GM12801 (cell line): ENCODE measurements at regions not wholly inside any gene's neighbourhood (a gene's known extent, or its start where the extent isn't known, plus 50 kb on each side); places are given as distances from the start of the nearest gene placed in this dataset.

Source experiments
- TF ChIP-seq, protein P1 (sequence below): IDR thresholded peaks from one replicate; pipeline ENCODE4 v1.5.1; 2011; ENCODE audit warnings: control low read depth; ENCODE audit not compliant: insufficient read length; ENCODE audit errors: extremely low read depth

DNA sequence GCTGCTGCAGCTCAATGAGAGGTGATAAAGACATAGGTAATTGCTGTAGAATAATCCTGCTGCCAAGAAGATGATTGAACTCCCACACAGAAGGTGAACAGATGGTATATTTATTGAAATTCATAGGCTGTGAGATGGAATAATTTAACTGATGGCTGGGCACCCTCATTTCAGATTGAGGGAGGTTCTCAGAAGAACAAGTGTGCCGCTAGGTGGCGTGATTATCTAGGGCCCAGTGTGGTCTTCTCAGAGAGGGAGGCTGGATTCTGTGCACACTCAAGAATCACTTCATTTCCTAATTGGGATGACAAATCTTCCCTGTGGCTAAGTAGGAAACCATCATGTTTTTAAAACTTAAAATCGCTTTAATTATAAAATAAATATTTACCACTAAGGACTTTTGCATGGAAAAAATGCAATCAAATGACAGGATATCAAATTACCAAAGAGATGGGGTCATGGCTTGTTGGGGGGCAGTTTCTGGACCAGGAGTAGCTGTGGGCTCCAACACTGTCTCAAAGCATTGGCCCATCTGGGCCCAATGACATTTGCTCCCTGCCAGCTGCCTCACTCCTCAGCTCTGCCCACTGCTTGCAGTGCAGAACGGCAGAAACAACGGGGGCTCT, 132.3 kb downstream of the SNAPC1 start:
- TF ChIP-seq, protein P1, sequence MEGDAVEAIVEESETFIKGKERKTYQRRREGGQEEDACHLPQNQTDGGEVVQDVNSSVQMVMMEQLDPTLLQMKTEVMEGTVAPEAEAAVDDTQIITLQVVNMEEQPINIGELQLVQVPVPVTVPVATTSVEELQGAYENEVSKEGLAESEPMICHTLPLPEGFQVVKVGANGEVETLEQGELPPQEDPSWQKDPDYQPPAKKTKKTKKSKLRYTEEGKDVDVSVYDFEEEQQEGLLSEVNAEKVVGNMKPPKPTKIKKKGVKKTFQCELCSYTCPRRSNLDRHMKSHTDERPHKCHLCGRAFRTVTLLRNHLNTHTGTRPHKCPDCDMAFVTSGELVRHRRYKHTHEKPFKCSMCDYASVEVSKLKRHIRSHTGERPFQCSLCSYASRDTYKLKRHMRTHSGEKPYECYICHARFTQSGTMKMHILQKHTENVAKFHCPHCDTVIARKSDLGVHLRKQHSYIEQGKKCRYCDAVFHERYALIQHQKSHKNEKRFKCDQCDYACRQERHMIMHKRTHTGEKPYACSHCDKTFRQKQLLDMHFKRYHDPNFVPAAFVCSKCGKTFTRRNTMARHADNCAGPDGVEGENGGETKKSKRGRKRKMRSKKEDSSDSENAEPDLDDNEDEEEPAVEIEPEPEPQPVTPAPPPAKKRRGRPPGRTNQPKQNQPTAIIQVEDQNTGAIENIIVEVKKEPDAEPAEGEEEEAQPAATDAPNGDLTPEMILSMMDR, result no peak

- TF ChIP-seq, protein P1, result no peak
Measured at GRCh38 chr14:61897300-61897699, 135.1 kb downstream of the SNAPC1 start.

DNA sequence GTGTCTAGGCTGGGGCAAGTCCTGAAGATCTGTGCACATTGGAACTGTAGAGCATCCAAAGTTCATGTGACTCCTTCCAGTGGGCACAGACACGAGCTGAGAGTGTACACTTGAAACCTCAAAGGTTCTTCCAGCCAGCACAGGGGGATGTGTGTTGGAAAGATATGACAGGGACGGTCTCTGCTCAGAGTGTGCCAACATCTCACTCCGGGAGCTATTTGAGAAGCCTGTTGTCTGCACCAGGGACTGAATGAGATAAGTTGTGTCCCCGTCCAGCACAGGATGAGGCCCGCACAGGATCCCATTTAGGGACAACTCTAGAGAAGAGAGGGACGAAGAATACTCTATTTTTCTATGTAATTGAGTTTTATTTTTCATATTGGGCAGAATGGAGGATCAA, 136.3 kb downstream of the SNAPC1 start:
- TF ChIP-seq, protein P1, result no peak

- TF ChIP-seq, protein P1, result no peak
Measured at GRCh38 chr14:61899497-61899896, 137.3 kb downstream of the SNAPC1 start.

GRCh38 chr14:61904946-61905345, 142.7 kb downstream of the SNAPC1 start:
- TF ChIP-seq, protein P1, result no peak

- TF ChIP-seq, protein P1, result no peak
Measured at GRCh38 chr14:61911574-61911973, 149.4 kb downstream of the SNAPC1 start.

DNA sequence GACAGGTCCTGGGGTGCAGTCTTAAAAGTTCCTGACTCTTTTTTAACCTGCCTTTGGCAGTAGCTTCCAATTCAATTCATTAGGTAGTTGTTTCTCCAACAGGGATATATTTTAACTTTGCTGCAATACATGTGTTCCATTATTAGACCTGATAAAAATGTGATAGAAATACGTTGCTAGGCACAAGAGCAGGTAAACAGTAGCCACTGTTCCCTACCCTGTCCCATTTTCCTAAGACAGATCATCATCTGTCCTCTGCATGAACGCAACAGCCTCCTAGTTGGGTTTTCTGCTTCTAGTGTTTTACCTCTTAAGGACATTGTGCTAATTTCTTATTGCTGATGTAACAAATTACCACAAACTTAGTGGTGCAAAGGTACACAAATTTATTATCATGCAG, 156.8 kb downstream of the SNAPC1 start:
- TF ChIP-seq, protein P1, result no peak
